ENCODE measurements at regions not wholly inside any gene's neighbourhood (a gene's known extent, or its start where the extent isn't known, plus 50 kb on each side); places are given as distances from the start of the nearest gene placed in this dataset.
"Not testable (repeated sequence)": the region's sequence is repeated elsewhere in the genome, so short reads cannot be mapped to it uniquely, and the experiment has no call there.

DNA sequence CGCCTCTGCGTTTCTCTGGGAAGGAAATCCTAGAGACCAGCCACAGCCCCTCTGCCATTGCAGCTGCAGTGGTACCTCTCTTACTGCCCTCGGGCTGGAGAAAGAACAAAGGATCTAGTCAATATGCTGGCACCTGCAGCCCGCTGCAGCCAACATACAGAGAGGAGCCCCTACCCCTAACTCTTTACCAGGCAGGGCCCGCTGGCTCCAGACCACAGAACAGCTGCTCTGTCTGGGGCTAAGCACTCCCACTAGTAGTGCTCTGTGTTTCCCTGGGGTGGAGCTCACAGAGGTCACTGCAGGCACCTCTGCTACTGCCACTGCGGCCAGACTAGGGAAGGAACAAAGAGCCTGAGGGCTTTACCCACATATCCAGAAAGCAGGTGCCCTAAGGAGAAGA, 93.8 kb upstream of the IMPG1 start:
- DNase-seq (ENCODE audit: low read depth), result no peak
- no peak overlapping the region for H3K4me3 ChIP-seq (ENCODE audit: low read length)
- TF ChIP-seq CTCF (conservative IDR thresholded peaks at IDR 0.05; ENCODE audit: low read depth, low read length), result no peak

- TF ChIP-seq CTCF (conservative IDR thresholded peaks at IDR 0.05; ENCODE audit: low read depth, low read length), result no peak
- no peak for DNase-seq (ENCODE audit: low read depth)
- no peak overlapping the region for H3K4me3 ChIP-seq (ENCODE audit: low read length)
Observed at GRCh38 chr6:76165471-76166221, 93.2 kb upstream of the IMPG1 start.

- no peak for TF ChIP-seq CTCF (conservative IDR thresholded peaks at IDR 0.05; ENCODE audit: low read depth, low read length)
- H3K4me3 ChIP-seq (ENCODE audit: low read length), result no peak overlapping the region
- no peak for DNase-seq (ENCODE audit: low read depth)
Observed at GRCh38 chr6:76162811-76163210, 90.3 kb upstream of the IMPG1 start.

GRCh38 chr6:76157800-76158199, 85.3 kb upstream of the IMPG1 start:
- not testable (repeated sequence) for DNase-seq (ENCODE audit: low read depth)

DNA sequence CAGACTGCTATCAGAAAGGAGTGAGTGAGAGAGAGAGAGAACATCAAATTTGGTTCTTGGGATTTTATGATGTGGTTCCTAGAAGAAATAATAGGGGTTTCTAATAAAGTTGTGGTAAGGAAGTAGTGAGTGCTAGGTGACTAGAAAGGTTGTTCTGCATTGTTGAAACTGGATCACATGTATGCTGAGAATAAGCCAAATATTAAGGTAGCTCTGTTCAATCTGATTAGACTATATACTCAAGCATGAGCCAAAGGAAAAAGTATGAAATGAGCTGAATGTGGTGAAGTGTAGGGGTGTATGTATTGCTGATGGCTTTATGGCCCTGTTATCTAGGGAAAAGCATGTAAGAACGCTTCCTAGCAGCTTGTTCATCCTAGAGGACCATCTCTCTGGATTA, 63.0 kb upstream of the IMPG1 start:
- TF ChIP-seq CTCF (conservative IDR thresholded peaks at IDR 0.05; ENCODE audit: low read depth, low read length), result no peak
- no peak overlapping the region for H3K4me3 ChIP-seq (ENCODE audit: low read length)
- no peak for DNase-seq (ENCODE audit: low read depth)

More at GRCh38 chr6:76157800-76158199, 85.3 kb upstream of the IMPG1 start:
- H3K4me3 ChIP-seq (ENCODE audit: low read length), result not testable (repeated sequence)

DNA sequence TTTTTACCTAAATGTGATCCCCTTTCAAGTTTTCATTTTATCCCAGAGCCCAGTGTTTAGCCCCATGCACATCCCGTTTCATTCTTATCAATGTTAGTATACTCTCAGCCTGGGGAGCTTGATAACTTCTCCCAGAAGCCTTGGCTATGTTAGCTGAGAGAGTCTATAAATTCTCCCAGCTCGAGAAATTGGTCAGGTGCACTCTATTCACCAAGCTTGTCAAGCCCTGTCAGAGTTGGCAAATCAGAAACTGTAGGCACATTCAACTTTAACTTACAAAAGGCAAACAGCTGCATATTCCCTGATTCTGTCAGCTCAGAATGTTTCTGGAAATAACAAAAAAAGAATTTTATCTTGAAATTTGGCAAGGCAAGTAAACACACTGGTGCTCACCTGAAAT, 62.2 kb upstream of the IMPG1 start:
- DNase-seq (ENCODE audit: low read depth), result no peak
- TF ChIP-seq CTCF (conservative IDR thresholded peaks at IDR 0.05; ENCODE audit: low read depth, low read length), result no peak
- H3K4me3 ChIP-seq (ENCODE audit: low read length), result no peak overlapping the region

DNA sequence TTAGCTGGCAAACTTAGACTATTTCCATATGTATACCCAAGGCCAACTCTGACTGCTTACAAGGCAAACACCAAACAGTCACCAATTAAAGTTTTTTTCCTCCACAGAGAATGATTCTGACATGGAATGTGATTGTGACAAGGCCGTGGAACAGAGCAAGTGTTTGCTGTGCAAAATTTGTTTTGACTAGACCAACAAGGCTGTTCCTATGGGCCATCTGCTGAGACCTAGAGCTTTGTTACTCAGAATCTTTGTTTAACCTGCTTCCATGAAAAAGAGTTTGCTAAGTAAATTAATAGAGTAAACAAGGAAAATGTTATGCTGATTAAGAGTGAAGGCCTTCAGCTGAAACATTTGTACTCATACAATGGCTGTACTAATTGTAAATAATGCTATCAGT, 51.6 kb upstream of the IMPG1 start:
- no peak for DNase-seq (ENCODE audit: low read depth)
- no peak overlapping the region for H3K4me3 ChIP-seq (ENCODE audit: low read length)
- TF ChIP-seq CTCF (conservative IDR thresholded peaks at IDR 0.05; ENCODE audit: low read depth, low read length), result no peak
